SH-SY5Y (cell line): ENCODE measurements at regions not wholly inside any gene's neighbourhood (a gene's known extent, or its start where the extent isn't known, plus 50 kb on each side); places are given as distances from the start of the nearest gene placed in this dataset.

Experiments used
- GATA2 ChIP-seq: IDR thresholded peaks from 2 replicates; pipeline ENCODE4 v1.6.1; 2011; ENCODE audit warnings: mild to moderate bottlenecking, low read depth, low read length
- GATA3 ChIP-seq: IDR thresholded peaks from 2 replicates; pipeline ENCODE4 v1.6.1; 2011; ENCODE audit warnings: low read depth, mild to moderate bottlenecking, low read length, moderate library complexity

- no peak for TF ChIP-seq GATA2
- no peak for TF ChIP-seq GATA3
These were observed 201.0 kb upstream of the CST7 start for GRCh38 chr20:24747881-24748595.
